HL-60 (cell line): ENCODE measurements at regions not wholly inside any gene's neighbourhood (a gene's known extent, or its start where the extent isn't known, plus 50 kb on each side); places are given as distances from the start of the nearest gene placed in this dataset.

Experiments used
- DNase-seq, 2 experiments: peaks; one replicate each; pipeline ENCODE4 v3.0.0-alpha.2; 2010 to 2020; ENCODE audit warnings: low read depth in 1 of 2, low spot score in 1 of 2
- H3K27ac ChIP-seq: fragments of 250-450 bp; sonication (Bioruptor Pico); replicated peaks from 2 replicates; pipeline ENCODE4 v1.5.1; 2020; ENCODE audit warnings: mild to moderate bottlenecking, moderate library complexity
- H3K27me3 ChIP-seq: fragments of 250-450 bp; sonication (Bioruptor Pico); 2 replicates; pipeline ENCODE4 v1.5.1; 2021; ENCODE audit warnings: mild to moderate bottlenecking, moderate library complexity; ENCODE audit not compliant: insufficient read depth, poor library complexity, severe bottlenecking
- H3K4me3 ChIP-seq: replicated peaks from 2 replicates; pipeline ENCODE4 v1.5.1; 2011; ENCODE audit warnings: mild to moderate bottlenecking, control low read depth, low read length; ENCODE audit not compliant: insufficient read depth
- GABPA ChIP-seq: IDR thresholded peaks from 2 replicates; pipeline ENCODE4 v1.6.1; 2012; ENCODE audit warnings: low read depth
- POLR2AphosphoS5 ChIP-seq: IDR thresholded peaks from 2 replicates; pipeline ENCODE4 v1.6.1; 2012; ENCODE audit warnings: low read depth
- SPI1 ChIP-seq: IDR thresholded peaks from 2 replicates; pipeline ENCODE4 v1.6.1; 2012; ENCODE audit warnings: low read depth, mild to moderate bottlenecking, borderline replicate concordance
- TF ChIP-seq, protein P1 (sequence below): IDR thresholded peaks from 2 replicates; pipeline ENCODE4 v1.6.1; 2012; ENCODE audit warnings: low read depth; ENCODE audit not compliant: insufficient replicate concordance
- TF ChIP-seq, protein P2 (sequence below): IDR thresholded peaks from one replicate; pipeline ENCODE4 v1.5.1; 2011; ENCODE audit warnings: low read length, control low read depth, inconsistent platforms; ENCODE audit not compliant: insufficient read depth

DNA sequence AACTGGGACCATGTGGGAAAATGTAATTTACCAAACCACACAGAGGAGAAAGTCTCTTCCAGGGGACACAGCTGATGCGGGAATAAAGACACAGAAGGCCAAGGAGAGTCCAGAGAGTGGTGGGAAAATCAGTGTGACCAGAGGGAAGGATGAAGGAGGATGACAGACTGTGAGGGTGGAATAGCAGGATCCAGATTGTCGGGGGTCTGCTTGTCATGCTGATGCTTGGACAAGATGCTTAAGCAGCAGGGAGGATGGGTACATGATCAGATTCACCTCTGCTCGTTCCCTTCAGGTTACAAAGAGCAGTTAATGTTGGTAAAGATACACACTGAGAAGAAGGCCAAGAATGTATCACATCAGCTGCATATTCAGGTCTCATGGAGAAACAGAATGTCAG, 117.1 kb upstream of the ZNF644 start:
- TF ChIP-seq SPI1, result no peak
- TF ChIP-seq, protein P1, sequence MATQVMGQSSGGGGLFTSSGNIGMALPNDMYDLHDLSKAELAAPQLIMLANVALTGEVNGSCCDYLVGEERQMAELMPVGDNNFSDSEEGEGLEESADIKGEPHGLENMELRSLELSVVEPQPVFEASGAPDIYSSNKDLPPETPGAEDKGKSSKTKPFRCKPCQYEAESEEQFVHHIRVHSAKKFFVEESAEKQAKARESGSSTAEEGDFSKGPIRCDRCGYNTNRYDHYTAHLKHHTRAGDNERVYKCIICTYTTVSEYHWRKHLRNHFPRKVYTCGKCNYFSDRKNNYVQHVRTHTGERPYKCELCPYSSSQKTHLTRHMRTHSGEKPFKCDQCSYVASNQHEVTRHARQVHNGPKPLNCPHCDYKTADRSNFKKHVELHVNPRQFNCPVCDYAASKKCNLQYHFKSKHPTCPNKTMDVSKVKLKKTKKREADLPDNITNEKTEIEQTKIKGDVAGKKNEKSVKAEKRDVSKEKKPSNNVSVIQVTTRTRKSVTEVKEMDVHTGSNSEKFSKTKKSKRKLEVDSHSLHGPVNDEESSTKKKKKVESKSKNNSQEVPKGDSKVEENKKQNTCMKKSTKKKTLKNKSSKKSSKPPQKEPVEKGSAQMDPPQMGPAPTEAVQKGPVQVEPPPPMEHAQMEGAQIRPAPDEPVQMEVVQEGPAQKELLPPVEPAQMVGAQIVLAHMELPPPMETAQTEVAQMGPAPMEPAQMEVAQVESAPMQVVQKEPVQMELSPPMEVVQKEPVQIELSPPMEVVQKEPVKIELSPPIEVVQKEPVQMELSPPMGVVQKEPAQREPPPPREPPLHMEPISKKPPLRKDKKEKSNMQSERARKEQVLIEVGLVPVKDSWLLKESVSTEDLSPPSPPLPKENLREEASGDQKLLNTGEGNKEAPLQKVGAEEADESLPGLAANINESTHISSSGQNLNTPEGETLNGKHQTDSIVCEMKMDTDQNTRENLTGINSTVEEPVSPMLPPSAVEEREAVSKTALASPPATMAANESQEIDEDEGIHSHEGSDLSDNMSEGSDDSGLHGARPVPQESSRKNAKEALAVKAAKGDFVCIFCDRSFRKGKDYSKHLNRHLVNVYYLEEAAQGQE, result no peak
- TF ChIP-seq, protein P2, sequence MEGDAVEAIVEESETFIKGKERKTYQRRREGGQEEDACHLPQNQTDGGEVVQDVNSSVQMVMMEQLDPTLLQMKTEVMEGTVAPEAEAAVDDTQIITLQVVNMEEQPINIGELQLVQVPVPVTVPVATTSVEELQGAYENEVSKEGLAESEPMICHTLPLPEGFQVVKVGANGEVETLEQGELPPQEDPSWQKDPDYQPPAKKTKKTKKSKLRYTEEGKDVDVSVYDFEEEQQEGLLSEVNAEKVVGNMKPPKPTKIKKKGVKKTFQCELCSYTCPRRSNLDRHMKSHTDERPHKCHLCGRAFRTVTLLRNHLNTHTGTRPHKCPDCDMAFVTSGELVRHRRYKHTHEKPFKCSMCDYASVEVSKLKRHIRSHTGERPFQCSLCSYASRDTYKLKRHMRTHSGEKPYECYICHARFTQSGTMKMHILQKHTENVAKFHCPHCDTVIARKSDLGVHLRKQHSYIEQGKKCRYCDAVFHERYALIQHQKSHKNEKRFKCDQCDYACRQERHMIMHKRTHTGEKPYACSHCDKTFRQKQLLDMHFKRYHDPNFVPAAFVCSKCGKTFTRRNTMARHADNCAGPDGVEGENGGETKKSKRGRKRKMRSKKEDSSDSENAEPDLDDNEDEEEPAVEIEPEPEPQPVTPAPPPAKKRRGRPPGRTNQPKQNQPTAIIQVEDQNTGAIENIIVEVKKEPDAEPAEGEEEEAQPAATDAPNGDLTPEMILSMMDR, result no peak
- TF ChIP-seq POLR2AphosphoS5, result no peak
- no peak for TF ChIP-seq GABPA
- Histone ChIP-seq H3K27me3 (no peaks in the 10 kb centered on the region), H3K4me3 (no peak overlapping the region), H3K27ac (no peak overlapping the region)
- DNase-seq, result no peak

DNA sequence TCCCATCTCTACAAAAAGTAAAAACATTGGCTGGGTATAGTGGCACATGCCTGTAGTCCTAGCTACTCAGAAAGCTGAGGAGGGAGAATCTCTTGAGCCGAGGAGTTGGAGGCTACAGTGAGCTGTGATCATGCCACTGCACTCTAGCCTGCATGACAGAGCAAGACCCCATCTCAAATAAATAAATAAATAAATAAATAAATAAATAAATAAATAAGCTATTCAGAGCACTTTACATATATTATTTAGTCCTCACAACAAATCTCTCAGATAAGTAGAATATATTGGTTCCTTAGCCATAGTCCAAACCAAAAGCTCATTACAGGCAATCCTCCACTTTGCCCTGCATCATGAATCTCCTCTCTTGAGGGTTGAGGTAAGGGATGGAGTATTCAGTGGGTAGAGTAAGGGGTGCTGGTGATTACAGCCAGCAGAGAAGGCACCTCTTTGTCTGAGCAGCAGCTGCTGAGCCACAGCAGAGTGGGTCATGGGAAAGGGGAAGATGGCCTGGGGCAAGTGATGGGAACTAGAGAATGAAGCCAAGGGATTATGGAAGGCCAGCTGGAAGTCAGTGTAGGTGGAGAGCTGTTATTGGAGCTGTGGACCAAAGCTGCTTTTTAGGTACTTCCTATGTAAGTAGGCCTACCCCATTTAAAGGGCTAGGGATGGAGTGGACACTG, 115.5 kb upstream of the ZNF644 start:
- Histone ChIP-seq H3K27me3 (no peaks in the 10 kb centered on the region), H3K27ac (no peak overlapping the region), H3K4me3 (no peak overlapping the region)
- TF ChIP-seq, protein P2, result no peak
- TF ChIP-seq POLR2AphosphoS5 (no peak), GABPA (no peak), SPI1 (no peak)
- TF ChIP-seq, protein P1, result no peak
- DNase-seq, result no peak

DNA sequence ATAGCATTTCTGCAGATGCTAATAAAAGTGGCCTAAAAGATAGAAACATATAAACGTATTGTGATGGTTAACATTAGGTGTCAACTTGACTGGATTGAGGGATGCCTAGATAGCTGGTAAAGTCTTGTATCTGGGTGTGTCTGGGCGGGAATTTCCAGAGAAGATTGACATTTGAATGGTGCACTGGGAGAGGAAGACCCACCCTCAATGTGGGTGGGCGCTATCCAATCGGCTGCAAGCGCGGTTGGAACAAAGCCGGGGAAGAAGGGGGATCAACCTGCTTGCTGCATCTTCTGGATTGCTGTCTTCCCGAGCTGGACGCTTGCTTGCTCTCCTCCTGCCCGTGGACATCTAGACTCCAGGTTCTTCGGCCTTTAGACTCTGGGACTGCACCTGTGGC, 114.0 kb upstream of the ZNF644 start:
- no peak for DNase-seq
- Histone ChIP-seq H3K27me3 (no peaks in the 10 kb centered on the region), H3K27ac (no peak overlapping the region), H3K4me3 (no peak overlapping the region)
- no peak for TF ChIP-seq POLR2AphosphoS5
- no peak for TF ChIP-seq GABPA
- TF ChIP-seq SPI1, result no peak
- TF ChIP-seq, protein P1, result no peak
